ENCODE measurements at regions not wholly inside any gene's neighbourhood (a gene's known extent, or its start where the extent isn't known, plus 50 kb on each side); places are given as distances from the start of the nearest gene placed in this dataset.

DNA sequence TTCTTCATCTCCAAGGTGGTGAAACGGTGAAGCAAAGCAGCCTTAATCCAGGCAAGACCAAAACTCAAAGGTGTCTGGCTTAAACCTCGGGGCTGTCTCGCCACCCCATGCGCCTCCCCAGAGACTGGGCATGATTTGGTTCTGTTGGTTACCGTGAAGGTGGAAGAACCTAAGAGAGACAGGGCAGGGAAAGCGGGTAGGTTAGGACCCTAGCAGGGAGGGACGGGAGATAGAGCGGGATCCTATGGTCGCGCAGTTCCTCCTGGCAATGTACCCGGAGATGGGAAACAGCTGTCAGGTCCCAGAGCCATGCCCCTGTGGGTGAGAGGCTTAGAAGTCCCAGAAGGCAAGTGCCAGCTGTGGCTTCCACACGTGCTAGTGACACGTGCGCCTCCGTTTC lies 418.3 kb upstream of the IRX1 start:
- intact Hi-C loops (cut with DNase I; ENCODE audit: low total_unique reads) (no loop called here), in situ Hi-C loops (cut with MboI; ENCODE audit: low pct_ligation_motif_present in 1 of 4, low pct_unique_long_range_greater_than_20kb in 1 of 4, low sequenced_read_pairs in 3 of 4) (no loop called here)
- Histone ChIP-seq H3K27ac (no peak overlapping the region), H3K9me3 (no peaks in the 10 kb centered on the region), H3K4me3 (no peak overlapping the region), H3K4me1 (no peaks in the 10 kb centered on the region), H3K27me3 (no peaks in the 10 kb centered on the region), H3K36me3 (no peaks in the 10 kb centered on the region)
- DNase-seq, result no peak
- TF ChIP-seq, protein P1, sequence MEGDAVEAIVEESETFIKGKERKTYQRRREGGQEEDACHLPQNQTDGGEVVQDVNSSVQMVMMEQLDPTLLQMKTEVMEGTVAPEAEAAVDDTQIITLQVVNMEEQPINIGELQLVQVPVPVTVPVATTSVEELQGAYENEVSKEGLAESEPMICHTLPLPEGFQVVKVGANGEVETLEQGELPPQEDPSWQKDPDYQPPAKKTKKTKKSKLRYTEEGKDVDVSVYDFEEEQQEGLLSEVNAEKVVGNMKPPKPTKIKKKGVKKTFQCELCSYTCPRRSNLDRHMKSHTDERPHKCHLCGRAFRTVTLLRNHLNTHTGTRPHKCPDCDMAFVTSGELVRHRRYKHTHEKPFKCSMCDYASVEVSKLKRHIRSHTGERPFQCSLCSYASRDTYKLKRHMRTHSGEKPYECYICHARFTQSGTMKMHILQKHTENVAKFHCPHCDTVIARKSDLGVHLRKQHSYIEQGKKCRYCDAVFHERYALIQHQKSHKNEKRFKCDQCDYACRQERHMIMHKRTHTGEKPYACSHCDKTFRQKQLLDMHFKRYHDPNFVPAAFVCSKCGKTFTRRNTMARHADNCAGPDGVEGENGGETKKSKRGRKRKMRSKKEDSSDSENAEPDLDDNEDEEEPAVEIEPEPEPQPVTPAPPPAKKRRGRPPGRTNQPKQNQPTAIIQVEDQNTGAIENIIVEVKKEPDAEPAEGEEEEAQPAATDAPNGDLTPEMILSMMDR (IDR thresholded peaks at IDR 0.05), result no peak
- TF ChIP-seq POLR2A (IDR thresholded peaks at IDR 0.05) (no peak), EP300 (IDR thresholded peaks at IDR 0.05; ENCODE audit: low read depth) (no peak), POLR2AphosphoS5 (IDR thresholded peaks at IDR 0.05) (no peak)
- WGBS, 2 donors (ENCODE audit: low coverage in 1 of 2), result 91% methylated on average over 15 of the region's 15 CpGs; no CpG with 5 or more reads in 1 of the 2 donors

DNA sequence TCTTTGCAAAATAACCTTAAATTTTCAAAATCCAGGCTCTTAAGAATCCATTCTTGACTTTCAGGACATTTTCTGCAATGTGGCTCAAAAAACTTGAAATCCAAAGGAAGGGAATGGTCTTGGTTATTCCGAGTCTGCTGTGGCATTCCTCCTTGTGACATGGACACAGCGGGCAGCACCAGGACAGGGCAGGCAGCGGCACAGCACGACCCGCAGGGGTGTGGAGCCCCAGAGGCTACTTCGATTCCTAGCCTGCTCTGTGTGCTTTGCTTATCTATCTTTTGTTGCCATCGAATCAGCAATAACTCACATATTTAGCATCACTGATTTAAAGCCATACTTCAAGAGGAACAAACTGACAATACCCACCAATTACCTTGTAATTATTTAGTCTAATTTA lies 420.2 kb upstream of the IRX1 start:
- TF ChIP-seq, protein P1 (IDR thresholded peaks at IDR 0.05), result no peak
- TF ChIP-seq POLR2A (IDR thresholded peaks at IDR 0.05) (no peak), POLR2AphosphoS5 (IDR thresholded peaks at IDR 0.05) (no peak), EP300 (IDR thresholded peaks at IDR 0.05; ENCODE audit: low read depth) (no peak)
- no peaks in the 10 kb centered on the region for H3K36me3 ChIP-seq
- no peaks in the 10 kb centered on the region for H3K9me3 ChIP-seq
- intact Hi-C loops (cut with DNase I; ENCODE audit: low total_unique reads) (no loop called here), in situ Hi-C loops (cut with MboI; ENCODE audit: low pct_ligation_motif_present in 1 of 4, low pct_unique_long_range_greater_than_20kb in 1 of 4, low sequenced_read_pairs in 3 of 4) (no loop called here)
- no peak overlapping the region for H3K4me3 ChIP-seq
- H3K27ac ChIP-seq, result no peak overlapping the region
- DNase-seq, result no peak
- WGBS, 2 donors (ENCODE audit: low coverage in 1 of 2), result 70 to 75% methylated on average over 5 to 7 of the region's 7 CpGs
- no peaks in the 10 kb centered on the region for H3K27me3 ChIP-seq
- H3K4me1 ChIP-seq, result no peaks in the 10 kb centered on the region

DNA sequence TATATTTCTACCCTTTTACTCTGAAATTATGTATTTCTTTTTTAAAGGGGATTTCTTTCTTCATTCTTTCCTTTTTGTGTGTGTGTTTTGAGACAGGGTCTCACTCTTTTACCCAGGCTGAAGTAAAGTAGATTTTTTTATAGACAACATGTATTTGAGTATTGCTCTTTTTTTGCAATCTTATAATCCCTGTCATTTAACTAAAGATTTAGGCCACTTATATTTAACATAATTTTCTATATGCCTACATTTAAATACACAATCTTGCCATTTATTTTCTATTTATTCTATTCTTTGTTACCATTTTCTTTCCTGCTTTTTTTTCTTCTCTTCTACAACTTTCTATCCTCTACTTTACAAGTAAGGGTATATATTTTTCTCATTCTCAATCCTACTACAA lies 416.0 kb upstream of the IRX2 start:
- in situ Hi-C loops (cut with MboI; ENCODE audit: low pct_ligation_motif_present in 1 of 4, low pct_unique_long_range_greater_than_20kb in 1 of 4, low sequenced_read_pairs in 3 of 4) (no loop called here), intact Hi-C loops (cut with DNase I; ENCODE audit: low total_unique reads) (no loop called here)
- H3K27ac ChIP-seq, result no peak overlapping the region
- DNase-seq, result no peak
- no peak for TF ChIP-seq POLR2AphosphoS5 (IDR thresholded peaks at IDR 0.05)
- TF ChIP-seq, protein P1 (IDR thresholded peaks at IDR 0.05), result no peak
- TF ChIP-seq POLR2A (IDR thresholded peaks at IDR 0.05), result no peak
- TF ChIP-seq EP300 (IDR thresholded peaks at IDR 0.05; ENCODE audit: low read depth), result no peak
- H3K36me3 ChIP-seq, result no peaks in the 10 kb centered on the region
- peaks cover 6 to 11% of the 10 kb centered on the region in 2 donors for H3K9me3 ChIP-seq
- no peaks in the 10 kb centered on the region for H3K4me1 ChIP-seq
- H3K4me3 ChIP-seq, result no peak overlapping the region
- H3K27me3 ChIP-seq, result no peaks in the 10 kb centered on the region

DNA sequence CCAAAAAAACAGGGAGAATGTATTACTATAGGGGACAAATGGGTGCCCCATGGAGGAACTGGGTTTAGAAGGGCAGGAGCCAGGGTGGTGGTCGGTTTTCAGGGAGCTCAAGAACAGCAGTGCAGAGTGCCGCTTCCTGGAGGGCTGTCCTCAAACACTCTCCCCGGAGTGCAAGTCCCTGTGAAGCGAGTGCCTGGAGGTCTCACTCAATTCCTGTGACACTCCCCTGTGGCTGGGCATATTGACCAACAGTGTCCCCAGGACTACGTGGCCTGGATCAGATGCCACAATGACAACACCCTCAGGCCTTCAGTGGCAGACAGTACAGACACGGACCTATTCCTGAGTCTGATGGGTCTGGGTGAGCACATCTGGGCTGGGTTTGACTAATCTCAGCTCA lies 412.1 kb upstream of the IRX2 start:
- Histone ChIP-seq H3K27ac (no peak overlapping the region), H3K27me3 (no peaks in the 10 kb centered on the region), H3K9me3 (peaks cover 6 to 7% of the 10 kb centered on the region in 2 donors), H3K36me3 (no peaks in the 10 kb centered on the region), H3K4me1 (no peaks in the 10 kb centered on the region), H3K4me3 (no peak overlapping the region)
- intact Hi-C loops (cut with DNase I; ENCODE audit: low total_unique reads) (no loop called here), in situ Hi-C loops (cut with MboI; ENCODE audit: low pct_ligation_motif_present in 1 of 4, low pct_unique_long_range_greater_than_20kb in 1 of 4, low sequenced_read_pairs in 3 of 4) (no loop called here)
- TF ChIP-seq EP300 (IDR thresholded peaks at IDR 0.05; ENCODE audit: low read depth) (no peak), POLR2A (IDR thresholded peaks at IDR 0.05) (no peak), POLR2AphosphoS5 (IDR thresholded peaks at IDR 0.05) (no peak)
- TF ChIP-seq, protein P1 (IDR thresholded peaks at IDR 0.05), result no peak
- WGBS, 2 donors (ENCODE audit: low coverage in 1 of 2), result 68 to 71% methylated on average over 4 to 6 of the region's 6 CpGs
- DNase-seq, result no peak

Measured in transverse colon (tissue), 4 donors.